ENCODE measurements at regions not wholly inside any gene's neighbourhood (a gene's known extent, or its start where the extent isn't known, plus 50 kb on each side); places are given as distances from the start of the nearest gene placed in this dataset.

GRCh38 chr7:68421712-68422111 lies 1176.6 kb upstream of the AUTS2 start (continued):
- TF ChIP-seq ZBTB11 (tag by site-specific recombination; conservative IDR thresholded peaks at IDR 0.05; ENCODE audit: low read depth) = peak; percentile 39
- TF ChIP-seq ZBTB44 (tag by site-specific recombination; IDR thresholded peaks at IDR 0.05) = no peak
- TF ChIP-seq ZNF701 (tag by site-specific recombination; IDR thresholded peaks at IDR 0.05) = no peak
- no peak for TF ChIP-seq HOXD13 (CRISPR knock-in tag; IDR thresholded peaks at IDR 0.05; ENCODE audit: borderline replicate concordance)
- TF ChIP-seq ZNF623 (tag by site-specific recombination; IDR thresholded peaks at IDR 0.05) = peak; percentile 27; the same call in 1 of the 2 replicates

- CTCF ChIA-PET = no interaction called here
- Histone ChIP-seq H3K36me3 (ENCODE audit: control insufficient read depth in 2 of 2, insufficient read depth in 1 of 2, low read length in 2 of 2) (no peaks in the 10 kb centered on the region), H3K4me3 (ENCODE audit: low read depth, low read length) (no peak overlapping the region), H3K27ac (ENCODE audit: extremely low read depth, low read depth, low read length) (no peak overlapping the region), H3K4me1 (ENCODE audit: control insufficient read depth, insufficient read depth, low read length) (no peaks in the 10 kb centered on the region), H3K9me3 (ENCODE audit: control insufficient read depth, insufficient read depth, low read depth, low read length) (no peaks in the 10 kb centered on the region)
- POLR2A ChIA-PET = no interaction called here
- TF ChIP-seq GLIS2 (tag by site-specific recombination; IDR thresholded peaks at IDR 0.05) (no peak), ZSCAN4 (tag by site-specific recombination; IDR thresholded peaks at IDR 0.05) (0 out of 2 replicates have a peak, but pooled peaks have one; percentile 41), PRDM2 (tag by site-specific recombination; IDR thresholded peaks at IDR 0.05; ENCODE audit: borderline replicate concordance) (no peak)
Measured at GRCh38 chr7:68422281-68422680, 1176.0 kb upstream of the AUTS2 start.

GRCh38 chr7:68423356-68423755 lies 1174.9 kb upstream of the AUTS2 start:
- Histone ChIP-seq H3K36me3 (ENCODE audit: control insufficient read depth in 2 of 2, insufficient read depth in 1 of 2, low read length in 2 of 2) (no peaks in the 10 kb centered on the region), H3K27ac (ENCODE audit: extremely low read depth, low read depth, low read length) (no peak overlapping the region), H3K4me3 (ENCODE audit: low read depth, low read length) (no peak overlapping the region), H3K4me1 (ENCODE audit: control insufficient read depth, insufficient read depth, low read length) (no peaks in the 10 kb centered on the region), H3K9me3 (ENCODE audit: control insufficient read depth, insufficient read depth, low read depth, low read length) (no peaks in the 10 kb centered on the region)
- CTCF ChIA-PET = no interaction called here
- POLR2A ChIA-PET = no interaction called here
- TF ChIP-seq FEZF1 (tag by site-specific recombination; IDR thresholded peaks at IDR 0.05) (no peak), ZBTB10 (tag by site-specific recombination; IDR thresholded peaks at IDR 0.05) (no peak), ZNF776 (tag by site-specific recombination; IDR thresholded peaks at IDR 0.05; ENCODE audit: borderline replicate concordance) (no peak), ZNF544 (tag by site-specific recombination; IDR thresholded peaks at IDR 0.05) (no peak), MEIS1 (CRISPR knock-in tag; IDR thresholded peaks at IDR 0.05; ENCODE audit: borderline replicate concordance) (no peak), ZNF121 (tag by site-specific recombination; IDR thresholded peaks at IDR 0.05) (no peak), ZBTB1 (tag by site-specific recombination; IDR thresholded peaks at IDR 0.05) (no peak), ZNF654 (tag by site-specific recombination; IDR thresholded peaks at IDR 0.05; ENCODE audit: low read depth) (no peak), ZBTB48 (tag by site-specific recombination; IDR thresholded peaks at IDR 0.05) (no peak), ZNF529 (tag by site-specific recombination; IDR thresholded peaks at IDR 0.05; ENCODE audit: insufficient replicate concordance) (no peak), GLI2 (tag by site-specific recombination; IDR thresholded peaks at IDR 0.05; ENCODE audit: borderline replicate concordance, low read depth) (no peak)

All from HEK293 (cell line).